ENCODE measurements at regions not wholly inside any gene's neighbourhood (a gene's known extent, or its start where the extent isn't known, plus 50 kb on each side); places are given as distances from the start of the nearest gene placed in this dataset.

DNA sequence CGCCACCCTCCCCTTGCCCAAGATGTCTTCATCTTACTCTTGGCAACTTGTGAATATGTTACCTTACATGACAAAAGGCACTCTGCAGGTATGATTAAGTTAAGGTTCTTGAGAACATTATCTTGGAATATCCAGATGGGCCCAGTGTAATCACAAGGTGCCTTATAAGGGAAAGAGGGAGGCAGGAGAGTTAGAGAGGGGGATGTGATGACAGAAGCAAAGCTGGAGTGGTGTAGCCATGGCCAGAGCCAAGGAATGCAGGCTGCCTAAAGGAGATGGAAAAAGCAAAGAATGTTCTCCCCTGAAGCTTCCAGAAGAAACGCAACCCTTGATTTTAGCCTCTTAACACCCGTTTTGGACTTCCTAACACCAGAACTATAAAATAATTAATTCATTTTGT lies 318.0 kb downstream of the C7orf25 start:
- H3K9ac ChIP-seq (replicated peaks; ENCODE audit: extremely low read depth, insufficient read depth, low read length) = no peak overlapping the region
- H3K27ac ChIP-seq (ENCODE audit: insufficient read depth, low read depth, low read length) = no peak overlapping the region
- CTCF ChIA-PET = no interaction called here
- no peaks in the 10 kb centered on the region for H3K79me2 ChIP-seq (ENCODE audit: control insufficient read depth, insufficient read depth, low read length)
- H3K9me1 ChIP-seq (replicated peaks; ENCODE audit: control insufficient read depth, extremely low read depth, insufficient read depth, low read length) = no peaks in the 10 kb centered on the region
- H4K20me1 ChIP-seq (replicated peaks; ENCODE audit: control insufficient read depth, extremely low read depth, insufficient read depth, low read length) = no peaks in the 10 kb centered on the region
- DNase-seq (ENCODE audit: low read depth, low spot score) = no peak
- no peak for FAIRE-seq
- intact Hi-C loops (cut with micrococcal nuclease) (no loop called here), dilution Hi-C loops (cut with MboI; ENCODE audit: extremely low pct_ligation_motif_present, low sequenced_read_pairs) (no loop called here)
- H2AFZ ChIP-seq (ENCODE audit: low read depth, low read length) = no peak overlapping the region
- H3K4me1 ChIP-seq (ENCODE audit: control insufficient read depth, extremely low read depth, insufficient read depth, low read length) = no peaks in the 10 kb centered on the region
- no peak overlapping the region for H3K4me3 ChIP-seq (replicated peaks in 1 of 3; ENCODE audit: insufficient read depth in 1 of 3, low read depth in 1 of 3, low read length in 3 of 3)
- POLR2A ChIA-PET = no interaction called here
- BruUV-seq (replicated peaks) = no TSS peak
- H3K36me3 ChIP-seq (ENCODE audit: control insufficient read depth in 2 of 2, extremely low read depth in 1 of 2, insufficient read depth in 2 of 2, low read length in 2 of 2) = no peaks in the 10 kb centered on the region
- H3K9me3 ChIP-seq (replicated peaks; ENCODE audit: control insufficient read depth, insufficient read depth, low read length) = no peaks in the 10 kb centered on the region
- H3K4me2 ChIP-seq (ENCODE audit: insufficient read depth, low read length) = no peak overlapping the region
- TF ChIP-seq POLR2A (IDR thresholded peaks at IDR 0.05; ENCODE audit: low read depth, low read length) (no peak), EZH2 (IDR thresholded peaks at IDR 0.05; ENCODE audit: borderline replicate concordance, low read depth, low read length, severe bottlenecking) (no peak), MYC (IDR thresholded peaks at IDR 0.05; ENCODE audit: low read depth, low read length) (no peak), FOS (IDR thresholded peaks at IDR 0.05; ENCODE audit: borderline replicate concordance, insufficient read depth, low read length) (no peak), GATA2 (IDR thresholded peaks at IDR 0.05; ENCODE audit: insufficient read depth, insufficient read length, low read depth, low read length) (no peak), JUN (IDR thresholded peaks at IDR 0.05; ENCODE audit: borderline replicate concordance, insufficient read depth, insufficient read length, low read depth) (no peak), POLR2AphosphoS5 (IDR thresholded peaks at IDR 0.05; ENCODE audit: insufficient read depth, low read depth, low read length) (no peak)
- TF ChIP-seq, protein P1, sequence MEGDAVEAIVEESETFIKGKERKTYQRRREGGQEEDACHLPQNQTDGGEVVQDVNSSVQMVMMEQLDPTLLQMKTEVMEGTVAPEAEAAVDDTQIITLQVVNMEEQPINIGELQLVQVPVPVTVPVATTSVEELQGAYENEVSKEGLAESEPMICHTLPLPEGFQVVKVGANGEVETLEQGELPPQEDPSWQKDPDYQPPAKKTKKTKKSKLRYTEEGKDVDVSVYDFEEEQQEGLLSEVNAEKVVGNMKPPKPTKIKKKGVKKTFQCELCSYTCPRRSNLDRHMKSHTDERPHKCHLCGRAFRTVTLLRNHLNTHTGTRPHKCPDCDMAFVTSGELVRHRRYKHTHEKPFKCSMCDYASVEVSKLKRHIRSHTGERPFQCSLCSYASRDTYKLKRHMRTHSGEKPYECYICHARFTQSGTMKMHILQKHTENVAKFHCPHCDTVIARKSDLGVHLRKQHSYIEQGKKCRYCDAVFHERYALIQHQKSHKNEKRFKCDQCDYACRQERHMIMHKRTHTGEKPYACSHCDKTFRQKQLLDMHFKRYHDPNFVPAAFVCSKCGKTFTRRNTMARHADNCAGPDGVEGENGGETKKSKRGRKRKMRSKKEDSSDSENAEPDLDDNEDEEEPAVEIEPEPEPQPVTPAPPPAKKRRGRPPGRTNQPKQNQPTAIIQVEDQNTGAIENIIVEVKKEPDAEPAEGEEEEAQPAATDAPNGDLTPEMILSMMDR (IDR thresholded peaks at IDR 0.05; ENCODE audit: extremely low read depth in 1 of 2, insufficient read depth in 1 of 2, low read depth in 1 of 2, low read length in 2 of 2) = no peak
- TF ChIP-seq, protein P2, sequence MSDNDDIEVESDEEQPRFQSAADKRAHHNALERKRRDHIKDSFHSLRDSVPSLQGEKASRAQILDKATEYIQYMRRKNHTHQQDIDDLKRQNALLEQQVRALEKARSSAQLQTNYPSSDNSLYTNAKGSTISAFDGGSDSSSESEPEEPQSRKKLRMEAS (IDR thresholded peaks at IDR 0.05; ENCODE audit: insufficient read depth, insufficient read length) = no peak
- no peaks in the 10 kb centered on the region for H3K27me3 ChIP-seq (ENCODE audit: control insufficient read depth in 2 of 2, insufficient read depth in 2 of 2, low read length in 2 of 2)
